ENCODE measurements at regions not wholly inside any gene's neighbourhood (a gene's known extent, or its start where the extent isn't known, plus 50 kb on each side); places are given as distances from the start of the nearest gene placed in this dataset.

GRCh38 chr2:65934992-65935629 is 499.8 kb upstream of the MEIS1 start:
- Histone ChIP-seq H2AFZ (ENCODE audit: low read depth) (no peak overlapping the region), H3K36me3 (replicated peaks in 1 of 2; ENCODE audit: control insufficient read depth in 1 of 2, insufficient read depth in 2 of 2, low read length in 1 of 2) (no peaks in the 10 kb centered on the region), H3K9me3 (no peaks in the 10 kb centered on the region), H3K9ac (no peak overlapping the region), H3K4me1 (ENCODE audit: control insufficient read depth in 1 of 2, insufficient read depth in 2 of 2, low read depth in 1 of 2, low read length in 1 of 2) (no peaks in the 10 kb centered on the region), H4K20me1 (ENCODE audit: insufficient read depth) (no peaks in the 10 kb centered on the region), H3K79me2 (ENCODE audit: insufficient read depth) (no peaks in the 10 kb centered on the region), H3F3A (replicated peaks; ENCODE audit: insufficient read depth) (no peaks in the 10 kb centered on the region), H3K4me2 (no peak overlapping the region), H3K27ac (ENCODE audit: low read depth in 2 of 2, low read length in 1 of 2) (no peak overlapping the region), H3K27me3 (ENCODE audit: insufficient read depth) (no peaks in the 10 kb centered on the region), H3K9me2 (no peaks in the 10 kb centered on the region), H3K4me3 (ENCODE audit: low read depth in 2 of 2, low read length in 1 of 2) (no peak overlapping the region)
- ChIA-PET POLR2A (no interaction called here), CTCF (interaction anchor here (0.6 kb wide), 1 partner anchor 17 kb away, joined by 4 read pairs; no protein-coding TSS in a partner anchor)
- WGBS (ENCODE audit: low lambda C conversion rate): 11% methylated on average over 3 of the region's 3 CpGs
- DNase-seq: no peak
- TF ChIP-seq USF2 (IDR thresholded peaks at IDR 0.05; ENCODE audit: borderline replicate concordance, low read depth, low read length) (no peak), YY1 (IDR thresholded peaks at IDR 0.05; ENCODE audit: low read depth) (no peak), TEAD4 (IDR thresholded peaks at IDR 0.05; ENCODE audit: borderline replicate concordance, insufficient read depth) (no peak), RAD21 (IDR thresholded peaks at IDR 0.05; ENCODE audit: low read length) (no peak), FOSL2 (IDR thresholded peaks at IDR 0.05; ENCODE audit: borderline replicate concordance, low read depth) (no peak), ZBTB33 (IDR thresholded peaks at IDR 0.05; ENCODE audit: borderline replicate concordance, low read depth) (no peak), EP300 (IDR thresholded peaks at IDR 0.05; ENCODE audit: borderline replicate concordance in 1 of 2, low read depth in 1 of 2, low read length in 1 of 2) (no peak), FOXM1 (IDR thresholded peaks at IDR 0.05; ENCODE audit: low read depth) (no peak), RCOR1 (IDR thresholded peaks at IDR 0.05; ENCODE audit: low read length) (no peak), MAX (IDR thresholded peaks at IDR 0.05; ENCODE audit: low read depth) (no peak), POLR2AphosphoS5 (IDR thresholded peaks at IDR 0.05; ENCODE audit: low read depth, low read length) (no peak), CHD2 (IDR thresholded peaks at IDR 0.05; ENCODE audit: low read length, partially characterized antibody) (no peak), JUND (IDR thresholded peaks at IDR 0.05) (no peak), PBX3 (IDR thresholded peaks at IDR 0.05) (no peak), NRF1 (IDR thresholded peaks at IDR 0.05; ENCODE audit: low read depth, low read length) (no peak), GATA2 (CRISPR knock-in tag; IDR thresholded peaks at IDR 0.05) (no peak)
